ENCODE measurements at regions not wholly inside any gene's neighbourhood (a gene's known extent, or its start where the extent isn't known, plus 50 kb on each side); places are given as distances from the start of the nearest gene placed in this dataset.
"Not testable (repeated sequence)": the region's sequence is repeated elsewhere in the genome, so short reads cannot be mapped to it uniquely, and the experiment has no call there.

DNA sequence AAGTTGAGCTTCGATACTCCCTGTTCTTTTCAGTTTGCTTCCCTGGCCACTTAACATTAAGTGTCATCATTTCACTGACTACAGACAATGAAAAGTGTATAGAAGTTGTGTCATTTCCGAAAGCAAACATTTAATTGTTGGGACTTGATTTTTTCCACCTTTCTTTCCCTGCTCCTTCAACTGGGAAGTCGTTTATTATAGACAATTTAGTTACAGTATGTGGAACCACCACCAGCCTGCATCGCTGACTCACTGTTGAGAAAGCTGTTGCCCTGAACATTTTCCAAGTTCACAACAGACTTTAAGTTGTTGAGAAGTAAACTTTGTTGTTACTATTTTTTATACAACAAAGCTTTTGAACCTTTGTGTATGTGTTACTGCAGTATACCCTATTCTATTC is 788.4 kb upstream of the PRR20A start:
- intact Hi-C loops (cut with DNase I): no loop called here
- no peak for DNase-seq (ENCODE audit: low spot score)

DNA sequence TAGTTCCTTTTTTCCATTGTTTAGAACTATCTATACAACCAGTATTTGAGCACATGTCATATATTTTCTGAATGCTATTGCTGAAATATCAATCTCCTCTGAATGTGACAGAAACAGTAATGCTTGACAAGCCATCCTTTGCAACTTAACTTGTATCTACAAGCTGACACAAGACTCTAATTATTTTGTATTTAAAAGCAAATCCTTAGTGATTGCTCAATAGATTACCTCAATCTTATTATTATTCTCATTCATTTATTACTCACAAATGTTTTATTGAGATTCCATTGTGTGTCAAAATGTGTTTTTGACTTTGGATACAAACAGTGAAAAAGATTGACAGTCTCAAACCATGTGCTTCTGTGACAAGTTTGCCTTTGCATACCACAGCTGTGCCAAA is 787.8 kb upstream of the PRR20A start:
- intact Hi-C loops (cut with DNase I): no loop called here
- no peak for DNase-seq (ENCODE audit: low spot score)

DNA sequence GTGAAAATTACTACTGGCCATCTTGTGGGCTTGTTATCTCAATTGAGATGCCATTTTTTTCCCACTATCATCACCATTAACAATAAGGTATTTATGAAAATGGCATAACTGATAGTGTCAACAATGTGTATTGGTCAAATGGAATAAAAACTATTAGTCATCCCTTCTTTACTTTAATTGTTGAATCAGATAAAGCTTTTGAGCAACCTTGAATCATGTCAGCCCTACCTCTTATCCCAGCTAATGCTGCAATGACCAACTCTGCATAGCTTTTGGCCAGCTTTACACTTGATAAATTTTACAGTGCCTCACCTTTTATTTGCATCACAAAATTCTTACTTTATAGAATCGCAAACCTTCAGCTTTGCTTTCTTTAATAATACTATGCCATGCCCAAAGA is 784.0 kb upstream of the PRR20A start:
- intact Hi-C loops (cut with DNase I): no loop called here
- DNase-seq (ENCODE audit: low spot score): no peak

DNA sequence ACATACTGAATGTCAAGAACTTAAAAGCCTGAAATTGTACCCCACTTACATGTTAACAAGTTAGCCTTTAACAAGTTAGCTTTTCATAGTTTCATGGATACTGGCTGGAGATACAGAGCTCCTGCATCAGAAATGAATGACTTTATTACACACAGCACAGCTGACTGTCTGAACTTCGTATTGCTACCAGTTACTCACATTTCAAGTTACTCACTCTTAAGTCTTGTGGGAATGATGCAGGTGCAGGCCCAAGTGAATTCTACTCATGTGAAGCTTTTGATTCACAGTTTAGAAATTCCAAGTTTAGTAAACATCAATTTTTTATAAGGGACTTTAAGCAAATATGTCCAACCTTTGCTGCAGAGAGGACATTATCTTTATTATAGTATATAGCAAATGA is 762.2 kb upstream of the PRR20A start:
- intact Hi-C loops (cut with DNase I): no loop called here
- DNase-seq (ENCODE audit: low spot score): no peak

DNA sequence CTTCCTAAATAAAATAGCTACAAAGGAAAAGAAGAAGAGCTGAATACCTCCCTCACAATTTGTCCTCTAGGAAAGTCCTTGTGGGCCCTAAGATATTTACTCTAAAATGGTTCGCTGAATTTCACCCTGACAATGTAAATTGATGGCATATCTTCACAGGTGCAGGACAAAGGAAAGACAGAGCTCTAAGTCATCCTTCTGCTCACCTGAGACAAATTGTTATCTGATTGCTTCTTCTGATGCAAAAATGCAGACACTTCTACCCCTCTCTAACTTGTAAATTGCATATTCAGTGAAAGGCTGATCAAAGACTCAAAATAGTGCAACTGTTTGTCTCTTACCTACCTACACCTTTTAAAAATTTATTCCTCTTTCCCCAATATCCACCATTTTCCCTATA is 747.2 kb upstream of the PRR20A start:
- intact Hi-C loops (cut with DNase I): no loop called here
- DNase-seq (ENCODE audit: low spot score): no peak

DNA sequence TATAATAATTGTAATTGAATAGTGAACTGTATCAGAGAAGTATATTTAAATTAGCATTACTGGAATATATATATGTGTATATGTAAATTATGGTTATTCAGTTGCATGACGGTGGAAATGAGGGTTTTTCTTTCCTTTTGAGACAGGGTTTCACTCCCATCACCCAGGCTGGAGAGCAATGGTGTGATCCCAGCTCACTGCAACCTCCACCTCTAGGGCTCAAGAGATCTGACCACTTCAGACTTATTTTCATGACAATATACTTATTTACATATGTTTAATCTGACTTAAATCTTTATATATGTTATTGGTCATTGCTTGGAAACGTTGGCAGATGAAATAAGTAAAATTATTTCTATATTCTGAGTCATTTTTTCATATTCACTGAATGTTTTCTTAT is 744.4 kb upstream of the PRR20A start:
- intact Hi-C loops (cut with DNase I): no loop called here
- DNase-seq (ENCODE audit: low spot score): no peak

DNA sequence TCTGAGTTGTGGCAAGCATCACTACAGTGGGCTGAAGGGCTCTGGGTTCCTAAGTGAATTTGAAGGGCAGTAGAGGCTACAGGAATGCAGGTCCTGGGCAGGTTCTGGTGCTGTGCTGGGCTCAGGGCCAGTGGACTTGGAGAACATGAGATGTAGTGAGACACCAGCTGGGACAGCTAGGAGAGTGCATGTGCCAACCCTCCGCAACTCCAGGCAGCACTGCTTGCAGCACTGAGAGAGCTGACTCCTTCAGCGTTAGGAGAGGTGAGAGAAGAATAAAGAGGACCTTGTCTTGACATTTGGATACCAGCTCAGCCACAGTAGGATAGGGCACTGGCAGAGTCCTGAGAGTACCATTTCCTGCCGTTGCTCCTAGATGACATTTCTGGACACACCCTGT is 739.9 kb upstream of the PRR20A start:
- DNase-seq (ENCODE audit: low spot score): no peak
- intact Hi-C loops (cut with DNase I): no loop called here

DNA sequence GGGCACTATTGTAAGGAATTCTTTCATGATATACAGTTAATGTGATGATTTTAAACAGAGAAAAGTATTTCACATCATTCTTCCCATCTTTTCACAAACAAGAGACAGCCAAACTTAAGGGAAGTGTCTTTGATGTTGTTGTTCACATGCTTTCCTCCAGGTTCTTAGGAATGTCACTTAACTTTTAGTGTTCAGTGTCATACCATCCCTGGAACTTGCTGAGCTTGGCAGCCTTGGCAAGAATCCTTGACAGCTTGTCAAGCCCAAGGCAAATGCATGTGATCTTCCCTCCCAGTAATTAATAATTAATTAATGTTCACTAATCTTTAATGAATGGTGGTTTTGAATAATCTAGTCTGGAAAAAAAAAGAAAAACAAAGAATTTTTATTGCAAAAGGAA is 727.9 kb upstream of the PRR20A start:
- intact Hi-C loops (cut with DNase I): no loop called here
- no peak for DNase-seq (ENCODE audit: low spot score)

DNA sequence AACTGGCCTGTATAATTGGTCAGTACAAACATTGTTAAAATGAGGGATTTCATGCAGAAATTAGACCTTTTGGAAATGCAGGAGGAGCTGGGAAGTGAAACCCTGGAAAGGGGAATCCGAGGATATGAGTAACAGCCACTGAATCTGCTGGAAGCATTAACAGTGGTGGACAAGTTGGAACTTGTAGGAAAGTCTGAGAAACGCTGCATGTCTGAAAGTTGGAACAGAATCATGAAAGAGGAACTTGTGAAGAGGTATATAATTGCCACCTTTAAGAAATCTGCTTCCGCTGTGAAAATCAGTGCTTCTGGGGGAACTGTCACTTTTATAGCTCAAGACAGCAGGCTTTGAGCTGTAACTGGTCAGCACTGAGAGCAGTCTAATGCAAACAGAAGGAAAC is 716.5 kb upstream of the PRR20A start:
- intact Hi-C loops (cut with DNase I): no loop called here
- no peak for DNase-seq (ENCODE audit: low spot score)

DNA sequence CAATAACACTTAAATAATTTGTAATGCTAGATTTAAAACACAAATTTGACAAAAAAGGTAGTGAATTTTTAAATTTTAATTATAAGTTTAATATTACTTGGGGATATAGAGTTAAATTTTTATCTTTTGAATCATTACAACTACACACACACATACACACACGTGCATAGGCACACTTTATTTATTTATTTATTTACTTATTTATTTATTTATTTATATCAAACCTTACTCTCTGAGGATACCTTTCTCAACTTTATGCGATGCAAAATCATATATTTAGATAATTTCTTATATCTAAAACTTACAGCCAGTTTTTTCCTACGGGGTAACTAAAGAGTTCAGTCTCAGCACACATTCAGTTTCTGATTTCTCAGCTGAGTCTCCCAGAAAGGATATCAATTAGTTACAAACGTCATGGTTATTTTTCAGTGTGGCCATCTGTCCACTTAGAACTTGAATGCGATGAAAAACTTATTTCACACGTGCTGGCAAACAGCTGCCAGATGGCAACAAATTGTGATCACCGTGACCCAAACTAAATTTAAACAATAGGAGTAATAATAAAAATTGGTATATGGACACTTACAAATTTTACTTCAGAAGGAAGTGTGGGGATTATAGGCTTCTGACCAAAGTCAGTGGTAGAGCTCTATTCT is 683.1 kb upstream of the PRR20A start:
- DNase-seq (ENCODE audit: low spot score): no peak
- intact Hi-C loops (cut with DNase I): no loop called here

DNA sequence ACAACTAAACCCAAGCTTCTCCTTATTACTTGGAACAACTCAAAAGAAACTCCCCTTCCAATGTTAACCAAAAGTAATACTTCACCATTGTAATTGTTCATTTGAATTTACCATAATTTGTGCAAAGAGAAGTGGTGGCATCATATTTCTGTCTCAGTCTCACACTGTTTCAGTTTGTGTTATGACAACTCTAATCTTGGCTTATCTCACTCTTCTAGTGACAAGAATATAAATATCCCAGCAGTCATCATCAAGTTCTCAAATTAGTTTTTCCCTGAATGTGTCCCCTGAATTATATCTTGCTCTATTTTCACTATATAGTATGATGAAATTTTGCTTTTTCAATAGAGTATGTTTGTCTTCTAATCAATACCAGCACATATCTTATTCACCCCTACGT is 681.4 kb upstream of the PRR20A start:
- no peak for DNase-seq (ENCODE audit: low spot score)
- intact Hi-C loops (cut with DNase I): no loop called here

DNA sequence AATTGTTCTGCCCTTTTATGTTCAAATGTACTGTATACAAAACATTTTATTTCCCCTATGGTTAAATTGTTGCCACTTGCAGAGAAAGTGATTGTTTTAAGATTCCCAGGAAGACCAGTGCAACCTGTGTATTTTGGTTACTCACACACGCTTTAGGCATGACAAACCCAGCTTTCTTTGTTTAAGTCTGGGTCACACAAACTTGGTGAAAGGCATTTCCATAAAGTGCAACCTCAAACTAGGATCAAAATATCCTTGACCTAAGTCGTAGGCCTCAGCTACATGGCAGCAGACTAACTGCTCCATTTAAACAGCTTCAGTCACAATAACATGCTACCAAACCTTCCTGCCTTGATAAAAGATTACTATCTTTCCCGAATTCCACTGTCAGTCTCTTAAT is 639.0 kb upstream of the PRR20A start:
- intact Hi-C loops (cut with DNase I): no loop called here
- no peak for DNase-seq (ENCODE audit: low spot score)

DNA sequence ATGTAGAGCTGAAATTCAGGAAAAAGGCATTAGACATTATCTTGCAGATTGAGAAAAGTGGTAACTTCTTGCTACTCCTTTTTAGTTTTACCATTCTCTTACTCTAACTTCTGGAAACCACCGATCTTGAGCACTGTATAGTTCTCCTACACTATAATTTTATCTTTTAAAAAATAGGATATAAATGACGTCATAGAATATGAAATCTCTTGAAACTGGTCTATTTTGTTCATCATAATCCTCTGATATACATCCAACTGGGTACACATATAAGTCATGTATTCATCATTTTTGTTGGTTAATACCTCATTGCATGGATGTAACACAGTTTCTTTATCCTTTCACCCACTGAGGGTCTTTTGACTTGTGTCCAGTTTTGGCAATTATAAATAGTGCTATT is 629.9 kb upstream of the PRR20A start:
- no peak for DNase-seq (ENCODE audit: low spot score)
- intact Hi-C loops (cut with DNase I): no loop called here

DNA sequence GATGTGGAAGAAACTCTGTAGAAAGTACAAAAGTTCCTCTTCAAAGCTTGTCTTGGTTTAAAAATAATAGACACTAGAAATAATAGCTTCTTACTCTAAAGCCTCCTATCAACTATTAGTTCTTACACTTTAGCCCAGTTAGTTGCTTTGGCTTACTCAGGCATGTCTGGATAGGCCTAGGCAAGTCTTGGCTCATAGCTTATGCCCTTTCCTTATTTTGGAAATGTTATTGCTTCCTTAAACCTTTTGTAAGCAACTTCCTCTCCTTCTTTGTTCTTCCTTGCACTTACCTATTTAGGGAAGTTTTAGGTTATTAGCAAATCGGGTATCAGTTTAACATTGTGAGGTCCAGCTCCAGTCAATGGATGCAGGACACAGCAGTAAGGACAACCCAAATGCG is 628.4 kb upstream of the PRR20A start:
- intact Hi-C loops (cut with DNase I): not testable (repeated sequence)

DNA sequence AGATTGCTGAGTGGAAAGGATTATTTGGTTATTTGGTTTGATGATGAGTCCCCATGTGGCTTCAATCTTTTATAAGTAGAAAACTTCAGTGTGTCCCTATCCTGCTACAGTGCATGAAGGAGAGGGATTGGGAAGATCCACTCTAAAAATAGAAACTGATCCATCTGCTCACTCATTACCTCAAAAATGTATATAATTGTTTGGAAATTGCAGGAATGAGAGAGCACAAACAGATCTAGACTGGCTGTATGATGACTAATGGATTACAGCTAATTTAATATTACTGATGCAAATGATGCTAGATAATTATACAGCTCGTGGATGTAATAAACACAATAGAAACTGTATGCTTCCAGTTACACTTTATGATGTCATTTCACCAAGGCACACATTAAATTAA is 625.3 kb upstream of the PRR20A start:
- DNase-seq (ENCODE audit: low spot score): no peak
- intact Hi-C loops (cut with DNase I): no loop called here

More for the DNA sequence above, 628.4 kb upstream of the PRR20A start:
- not testable (repeated sequence) for DNase-seq (ENCODE audit: low spot score)

DNA sequence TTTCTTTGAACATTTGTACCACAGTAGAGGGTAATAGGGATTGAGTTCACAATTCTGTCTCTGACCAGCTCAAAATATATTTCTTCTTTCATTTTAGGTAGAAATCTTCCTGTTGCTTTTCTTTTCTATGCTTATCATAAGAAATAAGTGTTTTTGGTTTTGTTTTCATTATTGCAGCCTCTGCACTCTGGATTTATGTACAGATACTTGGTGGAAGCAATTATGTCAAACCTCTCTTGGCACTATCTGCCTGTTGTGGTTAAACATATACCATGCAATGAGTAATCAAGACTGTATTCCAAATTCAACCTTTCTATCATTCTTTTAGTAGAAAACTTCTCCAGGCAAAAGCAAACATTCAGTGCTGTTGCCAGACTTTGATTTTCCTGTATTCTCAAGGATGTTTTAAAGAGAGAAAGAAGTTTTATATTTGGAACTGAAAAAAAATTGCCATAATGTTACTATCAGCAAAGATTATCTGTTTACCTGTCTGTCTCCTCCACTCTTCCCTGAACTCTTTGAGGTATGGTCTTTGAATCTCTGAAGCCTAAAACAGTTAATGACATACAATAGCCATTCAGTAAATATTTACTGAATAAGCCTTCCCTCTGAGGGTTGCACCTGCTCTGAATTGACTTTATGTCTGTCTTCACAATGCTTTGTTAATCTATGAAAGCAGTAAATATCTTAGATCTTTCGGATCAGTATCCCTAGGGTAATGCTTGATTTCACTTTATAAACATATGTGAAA is 612.5 kb upstream of the PRR20A start:
- intact Hi-C loops (cut with DNase I): no loop called here
- DNase-seq (ENCODE audit: low spot score): no peak

DNA sequence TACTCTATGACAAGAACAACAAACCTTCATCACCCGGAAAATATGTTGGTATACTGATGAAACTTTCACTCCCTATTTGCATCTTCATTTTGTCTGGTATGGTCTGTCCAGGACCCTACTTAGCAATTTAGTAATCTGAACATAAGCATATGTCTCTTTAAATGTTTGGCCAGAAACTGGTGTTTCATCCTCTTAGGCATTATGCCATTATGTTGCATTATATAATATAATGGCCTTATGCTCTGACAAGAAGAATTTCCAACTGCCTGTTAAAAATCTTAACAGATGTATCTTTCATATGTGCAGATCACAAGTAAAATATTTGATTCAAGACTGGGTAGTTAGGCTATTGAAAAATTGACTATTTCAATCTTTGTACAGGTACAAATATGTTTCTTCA is 610.6 kb upstream of the PRR20A start:
- intact Hi-C loops (cut with DNase I): no loop called here
- no peak for DNase-seq (ENCODE audit: low spot score)

DNA sequence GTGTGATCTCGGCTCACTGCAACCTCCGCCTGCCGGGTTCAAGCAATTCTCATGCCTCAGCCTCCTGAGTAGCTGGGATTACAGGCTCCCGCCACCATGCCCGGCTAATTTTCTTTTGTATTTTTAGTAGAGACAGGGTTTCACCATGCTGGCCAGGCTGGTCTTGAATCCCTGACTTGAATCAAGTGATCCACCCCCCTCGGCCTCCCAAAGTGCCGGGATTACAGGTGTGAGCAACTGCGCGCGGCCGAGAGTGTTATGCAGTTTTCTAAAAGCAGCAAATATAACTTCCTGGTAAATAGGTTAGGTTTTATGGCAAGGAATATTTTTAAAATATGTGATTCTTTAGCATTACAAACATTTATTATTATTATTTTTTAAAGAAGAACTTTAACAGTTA is 592.8 kb upstream of the PRR20A start:
- DNase-seq (ENCODE audit: low spot score): not testable (repeated sequence)

DNA sequence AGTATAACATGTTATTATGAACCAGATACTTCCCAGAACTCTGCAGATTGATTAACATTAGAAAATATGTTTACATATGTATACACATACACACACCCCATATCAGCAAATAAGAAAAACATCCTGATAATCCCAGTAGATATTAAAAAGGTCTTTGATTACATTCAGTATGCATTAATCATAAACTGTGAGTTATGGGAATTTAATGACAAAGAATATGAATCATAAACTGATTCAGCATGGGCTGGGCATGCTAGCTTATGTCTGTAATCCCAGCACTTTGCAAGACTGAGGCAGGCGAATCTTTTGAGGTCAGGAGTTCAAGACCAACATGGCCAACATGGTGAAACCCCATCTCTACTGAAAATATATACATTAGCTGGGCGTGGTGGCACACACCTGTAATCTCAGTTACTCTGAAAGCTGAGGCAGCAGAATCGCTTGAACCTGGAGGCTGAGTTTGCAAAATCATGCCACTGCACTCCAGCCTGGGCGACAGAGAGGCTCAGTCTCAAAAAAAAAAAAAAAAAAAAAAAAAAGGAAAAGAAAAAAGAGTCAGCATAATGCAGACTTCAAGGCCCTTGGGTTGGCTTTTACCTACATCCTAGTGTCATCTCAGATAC is 581.9 kb upstream of the PRR20A start:
- intact Hi-C loops (cut with DNase I): no loop called here
- DNase-seq (ENCODE audit: low spot score): no peak

More for the DNA sequence above, 592.8 kb upstream of the PRR20A start:
- intact Hi-C loops (cut with DNase I): not testable (repeated sequence)

DNA sequence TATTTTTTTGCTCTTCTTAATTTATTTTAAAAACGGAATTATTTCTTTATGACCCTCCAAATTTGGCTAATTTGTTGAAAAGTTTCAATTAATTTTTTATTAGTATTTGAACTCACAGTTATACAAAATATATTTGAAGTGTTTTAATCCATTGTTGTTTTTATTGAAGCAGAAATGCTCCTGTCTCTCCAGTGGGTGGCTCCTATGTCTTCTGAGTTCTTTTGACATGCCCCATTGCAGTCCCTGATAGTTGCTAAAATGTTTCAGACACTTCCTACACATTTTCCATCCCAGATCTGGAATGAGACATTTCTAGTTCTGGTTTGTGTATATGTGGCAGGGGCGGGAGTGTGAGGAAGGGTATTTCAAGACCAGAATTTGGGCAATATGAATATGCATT is 579.4 kb upstream of the PRR20A start:
- intact Hi-C loops (cut with DNase I): no loop called here
- DNase-seq (ENCODE audit: low spot score): no peak

DNA sequence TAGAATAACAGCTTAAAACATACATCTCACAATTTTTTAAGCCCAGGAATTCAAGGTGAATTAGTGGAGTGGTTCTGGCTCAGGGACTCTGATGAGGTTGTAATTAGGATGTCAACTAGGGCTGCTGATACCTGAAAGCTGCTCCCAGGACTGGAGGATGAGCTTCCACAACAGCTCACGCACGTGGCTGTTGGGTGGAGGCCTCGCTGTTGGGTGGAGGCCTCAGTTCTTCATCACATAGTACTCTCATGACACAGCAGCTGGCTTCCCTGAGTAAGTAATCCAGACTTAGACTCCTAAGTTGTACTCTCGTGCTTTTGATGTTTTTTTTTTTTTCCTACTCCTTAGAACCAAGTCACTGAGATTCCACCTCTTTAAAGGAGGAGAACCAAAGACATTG is 577.1 kb upstream of the PRR20A start:
- intact Hi-C loops (cut with DNase I): no loop called here
- no peak for DNase-seq (ENCODE audit: low spot score)

Data from cardiac septum (tissue), 1 donor.